GM12878 (cell line): ENCODE measurements at regions not wholly inside any gene's neighbourhood (a gene's known extent, or its start where the extent isn't known, plus 50 kb on each side); places are given as distances from the start of the nearest gene placed in this dataset.

Source experiments
- ATAC-seq: fragments of 200-7000 bp; cut with Tn5 transposase; 3 replicates; pipeline ENCODE4 v1.9.1; 2020; ENCODE audit warnings: mild to moderate bottlenecking, moderate library complexity
- BruUV-seq: library from RNA; stranded (reverse); fragments of 400-500 nt; replicated peaks from 2 replicates; lab custom pipeline; 2021; lab: Mats Ljungman, UMichigan
- CTCF ChIA-PET: fragments of 300-600 bp; sonication (Branson Sonifier 250); formaldehyde crosslinking; extraction: SDS; loops from one replicate; lab custom pipeline; 2021; ENCODE audit warnings: inconsistent platforms; lab: Yijun Ruan, JAX
- POLR2A ChIA-PET: fragments of 350-600 bp; formaldehyde crosslinking; extraction: SDS; loops from one replicate; lab custom pipeline; 2021; ENCODE audit warnings: inconsistent platforms; lab: Charles Lee
- RAD21 ChIA-PET: fragments of 300-600 bp; sonication (Branson Sonifier 250); formaldehyde crosslinking; loops from one replicate; lab custom pipeline; 2023; ENCODE audit warnings: antibody characterized with exemption; ENCODE audit not compliant: unreplicated experiment; lab: Charles Lee
- SMC1A ChIA-PET: fragments of 300-600 bp; sonication (Branson Sonifier 250); formaldehyde crosslinking; loops from one replicate; lab custom pipeline; 2023; ENCODE audit not compliant: unreplicated experiment, uncharacterized antibody; lab: Charles Lee
- DNase-seq: peaks from one replicate; pipeline ENCODE4 v3.0.0-alpha.2; 2011; ENCODE audit warnings: low read depth, low spot score
- FAIRE-seq: peaks from 3 replicates; lab custom pipeline; 2011; peaks lifted over from hg19 to GRCh38; lab: Jason Lieb, UNC
- H2AFZ ChIP-seq: 2 replicates; pipeline ENCODE4 v1.6.0; 2011; ENCODE audit warnings: low read depth, low read length, control low read depth; ENCODE audit not compliant: control insufficient read depth
- H3K27ac ChIP-seq: 2 replicates; pipeline ENCODE4 v1.5.1; 2011; ENCODE audit warnings: control low read depth; ENCODE audit not compliant: control insufficient read depth, insufficient read depth
- H3K27me3 ChIP-seq, 2 experiments: replicated peaks in 1 of 2; 2 replicates each; pipeline versions ENCODE4 v1.6.0 to v1.6.1; 2011; ENCODE audit warnings: low read length in 1 of 2; ENCODE audit not compliant: control insufficient read depth in 2 of 2, insufficient read depth in 2 of 2
- H3K36me3 ChIP-seq, 2 experiments: 2 replicates each; pipeline ENCODE4 v1.5.1; 2011; ENCODE audit warnings: low read length in 1 of 2; ENCODE audit not compliant: control insufficient read depth in 2 of 2, insufficient read depth in 2 of 2
- H3K4me1 ChIP-seq: 2 replicates; pipeline ENCODE4 v1.6.1; 2011; ENCODE audit warnings: mild to moderate bottlenecking, low read length, moderate library complexity, mixed read lengths; ENCODE audit not compliant: control insufficient read depth, insufficient read depth
- H3K4me2 ChIP-seq: 2 replicates; pipeline ENCODE4 v1.6.0; 2011; ENCODE audit warnings: control low read depth; ENCODE audit not compliant: control insufficient read depth, insufficient read depth
- H3K4me3 ChIP-seq: fragments of 200-600 bp; sonication (generic); 2 replicates; pipeline ENCODE4 v1.5.1; 2016
- H3K79me2 ChIP-seq: 2 replicates; pipeline ENCODE4 v1.6.0; 2011; ENCODE audit warnings: low read length; ENCODE audit not compliant: control insufficient read depth, insufficient read depth
- H3K9ac ChIP-seq: 2 replicates; pipeline ENCODE4 v1.8.0; 2011; ENCODE audit warnings: low read length, control low read depth, mixed read lengths; ENCODE audit not compliant: control insufficient read depth, insufficient read depth
- H3K9me3 ChIP-seq: replicated peaks from 3 replicates; pipeline ENCODE4 v1.5.1; 2011; ENCODE audit warnings: mild to moderate bottlenecking, low read length; ENCODE audit not compliant: control insufficient read depth, insufficient read depth
- H4K20me1 ChIP-seq: 2 replicates; pipeline ENCODE4 v1.6.0; 2011; ENCODE audit not compliant: control insufficient read depth, insufficient read depth
- CBX5 ChIP-seq: sonication (generic); IDR thresholded peaks from 2 replicates; pipeline ENCODE4 v1.6.1; 2016; ENCODE audit warnings: low read depth, moderate library complexity, mild to moderate bottlenecking, inconsistent platforms
- DPF2 ChIP-seq: fragments of 450-650 bp; IDR thresholded peaks from 2 replicates; pipeline ENCODE4 v1.6.1; 2017; ENCODE audit warnings: mild to moderate bottlenecking
- E2F8 ChIP-seq: fragments of 450-650 bp; IDR thresholded peaks from 2 replicates; pipeline ENCODE4 v1.6.1; 2018; ENCODE audit warnings: mild to moderate bottlenecking, low read depth, moderate library complexity; ENCODE audit not compliant: partially characterized antibody
- FOXM1 ChIP-seq: IDR thresholded peaks from 2 replicates; pipeline ENCODE4 v1.6.1; 2012; ENCODE audit warnings: low read depth, mild to moderate bottlenecking, inconsistent platforms, low read length, moderate library complexity
- HDGF ChIP-seq: fragments of 450-650 bp; IDR thresholded peaks from 2 replicates; pipeline ENCODE4 v1.6.1; 2016; ENCODE audit warnings: antibody characterized with exemption
- MEF2A ChIP-seq: IDR thresholded peaks from 2 replicates; pipeline ENCODE4 v1.6.1; 2011; ENCODE audit warnings: low read depth, mild to moderate bottlenecking, low read length, moderate library complexity; ENCODE audit not compliant: insufficient read depth
- MEF2B ChIP-seq: fragments of 450-650 bp; IDR thresholded peaks from 2 replicates; pipeline ENCODE4 v1.6.1; 2018; ENCODE audit warnings: mild to moderate bottlenecking, moderate library complexity; ENCODE audit not compliant: partially characterized antibody, poor library complexity, severe bottlenecking
- MLLT1 ChIP-seq: fragments of 450-650 bp; IDR thresholded peaks from 2 replicates; pipeline ENCODE4 v1.6.1; 2016; ENCODE audit warnings: mild to moderate bottlenecking
- MTA2 ChIP-seq: fragments of 450-650 bp; IDR thresholded peaks from 2 replicates; pipeline ENCODE4 v1.6.1; 2016; ENCODE audit warnings: low read depth, mild to moderate bottlenecking, moderate library complexity
- RFX5 ChIP-seq: IDR thresholded peaks from 2 replicates; pipeline ENCODE4 v1.6.1; 2011; ENCODE audit warnings: low read depth, low read length, improper control_type of control experiment
- SMAD5 ChIP-seq: IDR thresholded peaks from 2 replicates; pipeline ENCODE4 v1.6.1; 2016; ENCODE audit warnings: antibody characterized with exemption, low read depth
- TAF1 ChIP-seq: IDR thresholded peaks from 2 replicates; pipeline ENCODE4 v1.6.1; 2011; ENCODE audit warnings: mild to moderate bottlenecking, low read depth, low read length, borderline replicate concordance
- TCF7 ChIP-seq: IDR thresholded peaks from 2 replicates; pipeline ENCODE4 v1.6.1; 2014; ENCODE audit warnings: antibody characterized with exemption, borderline replicate concordance
- YY1 ChIP-seq: IDR thresholded peaks from 2 replicates; pipeline ENCODE4 v1.6.1; 2011; ENCODE audit warnings: low read depth, mild to moderate bottlenecking, low read length
- WGBS: methylation state at CpG from one replicate; pipeline ENCODE4 v1.1.6; 2016; ENCODE audit warnings: low lambda C conversion rate; ENCODE audit not compliant: insufficient replicate concordance, insufficient coverage; ENCODE audit errors: missing lambda C conversion rate; 5-methylcytosine and 5-hydroxymethylcytosine counted together
- in situ Hi-C: fragments of 300-500 bp; cut with MboI; formaldehyde crosslinking; loops from 9 replicates; pipeline ENCODE4 v1.14.3; 2018; ENCODE audit warnings: mixed read lengths
- intact Hi-C: fragments of 100-400 bp; cut with micrococcal nuclease; formaldehyde crosslinking; loops from one replicate; pipeline ENCODE4 v1.14.2; 2022; ENCODE audit not compliant: unreplicated experiment
- TF ChIP-seq, protein P1 (sequence below): IDR thresholded peaks from 2 replicates; pipeline ENCODE4 v1.6.1; 2012; ENCODE audit warnings: low read length, inconsistent platforms
- TF ChIP-seq, protein P2 (sequence below): IDR thresholded peaks from 2 replicates; pipeline ENCODE4 v1.6.1; 2012; ENCODE audit warnings: mild to moderate bottlenecking, low read depth, low read length

- Histone ChIP-seq H4K20me1 (0 out of 2 replicates have a peak, but pooled peaks cover 3% of the 10 kb centered on the region), H3K27me3 (no peaks in the 10 kb centered on the region), H2AFZ (no peak overlapping the region), H3K36me3 (no peaks in the 10 kb centered on the region), H3K9me3 (no peaks in the 10 kb centered on the region; the same call in 2 of the 3 replicates), H3K4me1 (no peaks in the 10 kb centered on the region), H3K9ac (no peak overlapping the region), H3K27ac (no peak overlapping the region), H3K79me2 (no peaks in the 10 kb centered on the region), H3K4me2 (no peak overlapping the region), H3K4me3 (no peak overlapping the region)
- FAIRE-seq (no peak), DNase-seq (no peak), ATAC-seq (no peak)
- POLR2A ChIA-PET = interaction anchor here (0.8 kb wide), 1 partner anchor 10 kb away, joined by 3 read pairs; no protein-coding TSS in a partner anchor
- no TSS peak for BruUV-seq
- in situ Hi-C loops (no loop called here), intact Hi-C loops (no loop called here)
- RAD21 ChIA-PET = no interaction called here
- WGBS = 48% methylated on average over 12 of the region's 14 CpGs
- SMC1A ChIA-PET = no interaction called here
- CTCF ChIA-PET = no interaction called here
- TF ChIP-seq TAF1 (no peak), FOXM1 (no peak), DPF2 (no peak), YY1 (no peak), RFX5 (no peak), CBX5 (no peak), MEF2A (no peak), MLLT1 (no peak), MTA2 (no peak), E2F8 (no peak), SMAD5 (no peak), HDGF (no peak), MEF2B (no peak), TCF7 (no peak)
- TF ChIP-seq, protein P1, sequence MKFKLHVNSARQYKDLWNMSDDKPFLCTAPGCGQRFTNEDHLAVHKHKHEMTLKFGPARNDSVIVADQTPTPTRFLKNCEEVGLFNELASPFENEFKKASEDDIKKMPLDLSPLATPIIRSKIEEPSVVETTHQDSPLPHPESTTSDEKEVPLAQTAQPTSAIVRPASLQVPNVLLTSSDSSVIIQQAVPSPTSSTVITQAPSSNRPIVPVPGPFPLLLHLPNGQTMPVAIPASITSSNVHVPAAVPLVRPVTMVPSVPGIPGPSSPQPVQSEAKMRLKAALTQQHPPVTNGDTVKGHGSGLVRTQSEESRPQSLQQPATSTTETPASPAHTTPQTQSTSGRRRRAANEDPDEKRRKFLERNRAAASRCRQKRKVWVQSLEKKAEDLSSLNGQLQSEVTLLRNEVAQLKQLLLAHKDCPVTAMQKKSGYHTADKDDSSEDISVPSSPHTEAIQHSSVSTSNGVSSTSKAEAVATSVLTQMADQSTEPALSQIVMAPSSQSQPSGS = no peak
- TF ChIP-seq, protein P2, sequence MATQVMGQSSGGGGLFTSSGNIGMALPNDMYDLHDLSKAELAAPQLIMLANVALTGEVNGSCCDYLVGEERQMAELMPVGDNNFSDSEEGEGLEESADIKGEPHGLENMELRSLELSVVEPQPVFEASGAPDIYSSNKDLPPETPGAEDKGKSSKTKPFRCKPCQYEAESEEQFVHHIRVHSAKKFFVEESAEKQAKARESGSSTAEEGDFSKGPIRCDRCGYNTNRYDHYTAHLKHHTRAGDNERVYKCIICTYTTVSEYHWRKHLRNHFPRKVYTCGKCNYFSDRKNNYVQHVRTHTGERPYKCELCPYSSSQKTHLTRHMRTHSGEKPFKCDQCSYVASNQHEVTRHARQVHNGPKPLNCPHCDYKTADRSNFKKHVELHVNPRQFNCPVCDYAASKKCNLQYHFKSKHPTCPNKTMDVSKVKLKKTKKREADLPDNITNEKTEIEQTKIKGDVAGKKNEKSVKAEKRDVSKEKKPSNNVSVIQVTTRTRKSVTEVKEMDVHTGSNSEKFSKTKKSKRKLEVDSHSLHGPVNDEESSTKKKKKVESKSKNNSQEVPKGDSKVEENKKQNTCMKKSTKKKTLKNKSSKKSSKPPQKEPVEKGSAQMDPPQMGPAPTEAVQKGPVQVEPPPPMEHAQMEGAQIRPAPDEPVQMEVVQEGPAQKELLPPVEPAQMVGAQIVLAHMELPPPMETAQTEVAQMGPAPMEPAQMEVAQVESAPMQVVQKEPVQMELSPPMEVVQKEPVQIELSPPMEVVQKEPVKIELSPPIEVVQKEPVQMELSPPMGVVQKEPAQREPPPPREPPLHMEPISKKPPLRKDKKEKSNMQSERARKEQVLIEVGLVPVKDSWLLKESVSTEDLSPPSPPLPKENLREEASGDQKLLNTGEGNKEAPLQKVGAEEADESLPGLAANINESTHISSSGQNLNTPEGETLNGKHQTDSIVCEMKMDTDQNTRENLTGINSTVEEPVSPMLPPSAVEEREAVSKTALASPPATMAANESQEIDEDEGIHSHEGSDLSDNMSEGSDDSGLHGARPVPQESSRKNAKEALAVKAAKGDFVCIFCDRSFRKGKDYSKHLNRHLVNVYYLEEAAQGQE = no peak
Measured at GRCh38 chr17:77854083-77854758, 104.3 kb upstream of the TNRC6C start.
